ENCODE measurements at regions not wholly inside any gene's neighbourhood (a gene's known extent, or its start where the extent isn't known, plus 50 kb on each side); places are given as distances from the start of the nearest gene placed in this dataset.

DNA sequence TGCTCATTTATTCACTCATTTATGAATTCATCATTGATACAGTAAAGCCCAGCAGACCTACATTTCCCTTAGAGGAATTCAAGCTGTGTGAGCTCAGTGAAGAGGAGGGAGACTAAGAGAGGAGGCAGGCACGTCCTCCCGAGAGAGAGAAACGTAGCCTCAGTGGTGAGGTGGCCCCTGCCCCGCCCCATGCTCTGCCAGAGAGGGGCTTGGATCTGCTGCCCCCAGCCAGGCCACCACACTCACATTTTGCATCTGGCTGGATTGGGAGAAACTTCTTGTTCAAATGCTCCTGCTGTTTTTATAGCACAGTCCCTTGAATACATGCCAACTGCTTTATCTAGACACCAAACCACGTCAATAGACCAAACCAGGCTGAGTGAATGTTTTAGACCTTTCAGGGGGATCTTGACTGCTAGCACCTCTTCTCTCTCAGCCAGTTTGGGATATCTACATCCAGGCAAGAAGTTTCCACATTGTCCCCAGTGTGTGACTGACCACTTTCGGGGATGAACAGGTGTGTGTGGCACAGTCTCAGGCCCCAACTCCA, 67.7 kb upstream of the AJAP1 start:
- Histone ChIP-seq H3K27me3 (peaks cover 0 to 35% of the 10 kb centered on the region in 2 donors), H3K9me3 (no peaks in the 10 kb centered on the region), H3K27ac (no peak overlapping the region), H3K4me3 (no peak overlapping the region), H3K4me1 (no peaks in the 10 kb centered on the region), H3K36me3 (no peaks in the 10 kb centered on the region)
- TF ChIP-seq, protein P1, sequence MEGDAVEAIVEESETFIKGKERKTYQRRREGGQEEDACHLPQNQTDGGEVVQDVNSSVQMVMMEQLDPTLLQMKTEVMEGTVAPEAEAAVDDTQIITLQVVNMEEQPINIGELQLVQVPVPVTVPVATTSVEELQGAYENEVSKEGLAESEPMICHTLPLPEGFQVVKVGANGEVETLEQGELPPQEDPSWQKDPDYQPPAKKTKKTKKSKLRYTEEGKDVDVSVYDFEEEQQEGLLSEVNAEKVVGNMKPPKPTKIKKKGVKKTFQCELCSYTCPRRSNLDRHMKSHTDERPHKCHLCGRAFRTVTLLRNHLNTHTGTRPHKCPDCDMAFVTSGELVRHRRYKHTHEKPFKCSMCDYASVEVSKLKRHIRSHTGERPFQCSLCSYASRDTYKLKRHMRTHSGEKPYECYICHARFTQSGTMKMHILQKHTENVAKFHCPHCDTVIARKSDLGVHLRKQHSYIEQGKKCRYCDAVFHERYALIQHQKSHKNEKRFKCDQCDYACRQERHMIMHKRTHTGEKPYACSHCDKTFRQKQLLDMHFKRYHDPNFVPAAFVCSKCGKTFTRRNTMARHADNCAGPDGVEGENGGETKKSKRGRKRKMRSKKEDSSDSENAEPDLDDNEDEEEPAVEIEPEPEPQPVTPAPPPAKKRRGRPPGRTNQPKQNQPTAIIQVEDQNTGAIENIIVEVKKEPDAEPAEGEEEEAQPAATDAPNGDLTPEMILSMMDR (IDR thresholded peaks at IDR 0.05) = no peak
- DNase-seq = peak in 1 of 2 donors; percentile 7
- intact Hi-C loops (cut with DNase I; ENCODE audit: low total_unique reads) = no loop called here

GRCh38 chr1:4587721-4588120, 66.7 kb upstream of the AJAP1 start:
- Histone ChIP-seq H3K4me1 (no peaks in the 10 kb centered on the region), H3K36me3 (no peaks in the 10 kb centered on the region), H3K4me3 (no peak overlapping the region), H3K27ac (no peak overlapping the region), H3K27me3 (peaks cover 0 to 35% of the 10 kb centered on the region in 2 donors), H3K9me3 (no peaks in the 10 kb centered on the region)
- DNase-seq = peak in 1 of 2 donors; percentile 38
- intact Hi-C loops (cut with DNase I; ENCODE audit: low total_unique reads) = no loop called here
- TF ChIP-seq, protein P1 (IDR thresholded peaks at IDR 0.05) = no peak

GRCh38 chr1:4590756-4591155, 63.7 kb upstream of the AJAP1 start:
- Histone ChIP-seq H3K4me3 (no peak overlapping the region), H3K9me3 (no peaks in the 10 kb centered on the region), H3K27me3 (peaks cover 0 to 15% of the 10 kb centered on the region in 2 donors), H3K27ac (no peak overlapping the region), H3K36me3 (no peaks in the 10 kb centered on the region), H3K4me1 (no peaks in the 10 kb centered on the region)
- intact Hi-C loops (cut with DNase I; ENCODE audit: low total_unique reads) = no loop called here
- peak in 1 of 2 donors; percentile 41 for DNase-seq
- TF ChIP-seq, protein P1 (IDR thresholded peaks at IDR 0.05) = no peak

GRCh38 chr1:4591926-4592325, 62.5 kb upstream of the AJAP1 start:
- Histone ChIP-seq H3K9me3 (no peaks in the 10 kb centered on the region), H3K36me3 (no peaks in the 10 kb centered on the region), H3K4me1 (no peaks in the 10 kb centered on the region), H3K27me3 (peaks cover 0 to 12% of the 10 kb centered on the region in 2 donors), H3K27ac (no peak overlapping the region), H3K4me3 (no peak overlapping the region)
- intact Hi-C loops (cut with DNase I; ENCODE audit: low total_unique reads) = no loop called here
- DNase-seq = peak in 1 of 2 donors; percentile 23
- TF ChIP-seq, protein P1 (IDR thresholded peaks at IDR 0.05) = no peak

DNA sequence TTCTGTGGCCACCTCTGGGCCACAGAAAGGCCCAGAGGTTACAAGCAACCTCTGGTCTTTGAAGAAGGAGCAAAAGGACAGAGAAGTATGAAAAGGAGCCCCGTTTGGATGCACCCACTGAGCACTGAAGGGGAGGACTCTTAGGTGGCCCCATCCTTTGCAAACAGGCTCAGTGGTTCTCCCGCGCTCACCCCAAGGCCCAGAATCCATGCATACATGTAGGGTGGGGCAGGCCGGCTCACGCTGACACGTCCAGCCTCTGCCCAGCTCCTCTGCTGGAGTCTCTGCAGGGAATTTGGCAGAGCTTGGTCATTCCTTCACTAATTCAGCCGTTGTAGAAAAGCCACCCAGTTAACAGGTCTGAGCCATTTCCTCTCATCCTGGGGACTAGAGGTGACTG, 61.3 kb upstream of the AJAP1 start:
- Histone ChIP-seq H3K27me3 (peaks cover 0 to 8% of the 10 kb centered on the region in 2 donors), H3K4me3 (no peak overlapping the region), H3K9me3 (no peaks in the 10 kb centered on the region), H3K27ac (no peak overlapping the region), H3K4me1 (no peaks in the 10 kb centered on the region), H3K36me3 (no peaks in the 10 kb centered on the region)
- intact Hi-C loops (cut with DNase I; ENCODE audit: low total_unique reads) = no loop called here
- TF ChIP-seq, protein P1 (IDR thresholded peaks at IDR 0.05) = no peak
- DNase-seq = peak in 1 of 2 donors; percentile 17

All from tibial artery (tissue), 4 donors.